GM10266 (cell line): ENCODE measurements at regions not wholly inside any gene's neighbourhood (a gene's known extent, or its start where the extent isn't known, plus 50 kb on each side); places are given as distances from the start of the nearest gene placed in this dataset.

ENCODE experiments used
- DNase-seq: peaks from one replicate; pipeline ENCODE4 v3.0.0; 2012; ENCODE audit errors: extremely low spot score
- CTCF ChIP-seq: IDR thresholded peaks from 2 replicates; pipeline ENCODE4 v1.5.1; 2012; ENCODE audit warnings: mild to moderate bottlenecking, low read depth; ENCODE audit not compliant: control insufficient read depth, insufficient read depth; ENCODE audit errors: missing control alignments

- TF ChIP-seq CTCF: no peak
- no peak for DNase-seq
Measured at GRCh38 chr13:90443268-90443667, 904.2 kb upstream of the MIR17HG start.

- DNase-seq: no peak
- TF ChIP-seq CTCF: no peak
Measured at GRCh38 chr13:90444232-90444631, 903.3 kb upstream of the MIR17HG start.

GRCh38 chr13:90445179-90445578 lies 902.3 kb upstream of the MIR17HG start:
- no peak for DNase-seq
- no peak for TF ChIP-seq CTCF

- no peak for TF ChIP-seq CTCF
- DNase-seq: no peak
Measured at GRCh38 chr13:90447034-90447733, 900.3 kb upstream of the MIR17HG start.

GRCh38 chr13:90447734-90448101 lies 899.8 kb upstream of the MIR17HG start:
- no peak for DNase-seq
- TF ChIP-seq CTCF: no peak

- TF ChIP-seq CTCF: no peak
- DNase-seq: no peak
Measured at GRCh38 chr13:90448466-90449037, 898.9 kb upstream of the MIR17HG start.

- no peak for TF ChIP-seq CTCF
- no peak for DNase-seq
Measured at GRCh38 chr13:90453342-90453741, 894.1 kb upstream of the MIR17HG start.
